Central memory CD8-positive, alpha-beta T cell (primary cell): ENCODE measurements at regions not wholly inside any gene's neighbourhood (a gene's known extent, or its start where the extent isn't known, plus 50 kb on each side); places are given as distances from the start of the nearest gene placed in this dataset.

Source experiments
- ATAC-seq: fragments of 150-1000 bp; cut with Tn5 transposase; replicated peaks from 2 replicates; pipeline ENCODE4 v1.10.0; 2022; ENCODE audit warnings: mild to moderate bottlenecking, moderate FRiP score, moderate number of reproducible peaks; ENCODE audit not compliant: poor library complexity, severe bottlenecking; ENCODE audit errors: extremely low read depth
- DNase-seq, 2 donors: peaks; one replicate each; pipeline ENCODE4 v3.0.0; 2021; ENCODE audit warnings: low spot score in 2 of 2
- H3K27ac Mint-ChIP-seq: one replicate; pipeline ENCODE4 v1.8.0; 2022; ENCODE audit warnings: low read depth, mild to moderate bottlenecking, moderate library complexity, mixed read lengths
- H3K27me3 Mint-ChIP-seq: one replicate; pipeline ENCODE4 v1.8.0; 2022; ENCODE audit warnings: mixed read lengths
- H3K36me3 Mint-ChIP-seq: one replicate; pipeline ENCODE4 v1.8.0; 2022; ENCODE audit warnings: mild to moderate bottlenecking, moderate library complexity, mixed read lengths; ENCODE audit not compliant: insufficient read depth
- H3K4me1 Mint-ChIP-seq: one replicate; pipeline ENCODE4 v1.8.0; 2022; ENCODE audit warnings: mixed read lengths
- H3K4me3 Mint-ChIP-seq: one replicate; pipeline ENCODE4 v1.8.0; 2022; ENCODE audit warnings: mild to moderate bottlenecking, moderate library complexity, mixed read lengths
- H3K9me3 Mint-ChIP-seq: one replicate; pipeline ENCODE4 v1.8.0; 2022; ENCODE audit warnings: mixed read lengths

DNA sequence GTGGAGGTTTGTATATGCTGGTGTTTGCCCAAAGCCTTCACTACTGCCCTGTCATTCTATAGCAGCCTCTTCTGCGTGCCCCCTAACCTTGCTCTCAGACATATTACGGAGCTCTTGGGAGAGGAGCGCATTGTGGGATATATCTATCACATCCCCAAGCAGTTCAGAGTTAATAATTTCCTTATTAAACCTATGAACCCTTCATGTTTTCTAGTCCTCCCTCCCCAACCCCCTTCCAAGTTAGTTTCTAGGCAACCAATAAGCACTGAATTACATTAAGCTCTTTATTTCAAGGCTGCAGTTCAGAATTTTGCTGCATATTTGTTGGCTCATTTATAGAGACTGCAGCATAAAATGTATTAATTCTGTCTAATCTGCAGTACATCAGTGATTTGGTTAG is 57.3 kb upstream of the GRM7 start:
- Mint-ChIP-seq H3K27ac (no peak overlapping the region), H3K4me3 (no peak overlapping the region), H3K27me3 (no peaks in the 10 kb centered on the region), H3K36me3 (no peaks in the 10 kb centered on the region), H3K4me1 (no peaks in the 10 kb centered on the region), H3K9me3 (peaks cover 24% of the 10 kb centered on the region)
- no peak for DNase-seq
- no peak for ATAC-seq

DNA sequence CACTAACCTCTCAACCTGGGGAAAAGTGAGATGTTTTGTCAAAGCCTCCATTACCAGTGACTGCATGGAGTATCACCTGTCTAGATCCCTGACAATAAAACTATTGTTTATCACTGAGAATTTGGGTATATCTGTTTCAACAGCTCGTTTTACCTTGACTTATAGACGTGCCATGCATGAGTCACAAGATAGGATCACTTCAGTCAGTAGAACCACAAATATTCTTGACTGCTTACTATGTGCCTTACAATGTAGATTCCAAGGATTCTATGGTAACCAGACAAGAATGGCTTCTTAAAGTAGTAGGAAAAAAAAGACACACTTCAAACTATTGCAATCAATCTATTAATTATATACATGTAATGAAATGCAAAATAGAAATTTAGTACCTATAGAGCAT is 55.7 kb upstream of the GRM7 start:
- H3K27me3 Mint-ChIP-seq: no peaks in the 10 kb centered on the region
- H3K27ac Mint-ChIP-seq: no peak overlapping the region
- no peaks in the 10 kb centered on the region for H3K4me1 Mint-ChIP-seq
- no peaks in the 10 kb centered on the region for H3K36me3 Mint-ChIP-seq
- peaks cover 24% of the 10 kb centered on the region for H3K9me3 Mint-ChIP-seq
- DNase-seq (no peak), ATAC-seq (no peak)
- no peak overlapping the region for H3K4me3 Mint-ChIP-seq

DNA sequence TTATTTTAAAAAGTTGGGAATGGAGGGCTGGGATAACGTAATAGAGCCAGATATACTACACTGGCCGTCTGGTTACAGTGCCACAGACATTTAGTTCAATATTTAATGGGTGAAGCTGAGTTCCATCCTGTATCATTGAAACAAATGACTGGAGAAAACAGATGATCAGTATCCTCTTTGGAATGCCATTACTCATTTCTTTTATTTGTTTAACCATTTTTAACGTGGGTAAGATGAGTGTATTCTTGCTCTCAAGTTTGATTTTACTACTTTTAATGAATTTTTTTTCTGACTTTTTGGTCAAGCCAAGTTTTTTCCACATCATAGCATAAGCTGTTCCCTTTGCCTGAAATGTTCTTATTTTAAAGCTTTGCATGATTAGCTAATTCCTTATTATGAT is 53.9 kb upstream of the GRM7 start:
- ATAC-seq: no peak
- no peak overlapping the region for H3K4me3 Mint-ChIP-seq

DNA sequence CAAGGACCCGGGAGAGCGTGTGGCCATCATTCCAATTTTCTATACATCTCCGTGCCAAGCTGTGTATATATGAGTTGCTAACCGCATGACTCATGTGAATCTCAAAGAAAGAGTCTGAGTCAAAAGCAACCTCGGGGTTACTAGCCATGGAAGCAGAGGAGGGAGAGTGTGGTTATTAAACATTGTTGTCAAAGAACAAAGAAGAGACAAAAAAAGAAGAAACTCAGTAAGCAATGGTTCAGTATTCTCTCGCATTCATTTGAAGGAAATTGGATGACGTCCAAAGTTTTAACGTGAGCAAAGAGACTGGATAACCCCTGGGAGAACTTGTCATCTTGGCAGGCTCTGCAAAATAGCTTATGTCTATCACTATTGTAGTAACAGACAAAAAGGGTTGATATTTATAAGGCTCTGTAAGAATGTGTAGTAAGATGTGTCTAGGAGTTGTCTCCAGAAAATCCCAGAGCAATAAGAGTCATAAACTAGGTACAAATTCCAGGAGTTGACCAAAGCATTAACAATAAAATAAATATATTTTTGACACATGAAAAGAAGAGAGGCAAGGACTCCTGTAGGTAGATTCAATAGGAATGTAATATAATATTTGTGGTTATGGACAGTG is 52.8 kb upstream of the GRM7 start:
- Mint-ChIP-seq H3K27ac (no peak overlapping the region), H3K27me3 (no peaks in the 10 kb centered on the region), H3K9me3 (peaks cover 19% of the 10 kb centered on the region), H3K4me3 (no peak overlapping the region), H3K36me3 (no peaks in the 10 kb centered on the region), H3K4me1 (no peaks in the 10 kb centered on the region)
- DNase-seq: no peak
- ATAC-seq: no peak

More for the DNA sequence above, 53.9 kb upstream of the GRM7 start:
- peaks cover 19% of the 10 kb centered on the region for H3K9me3 Mint-ChIP-seq
- H3K27ac Mint-ChIP-seq: no peak overlapping the region
- no peaks in the 10 kb centered on the region for H3K4me1 Mint-ChIP-seq
- no peaks in the 10 kb centered on the region for H3K36me3 Mint-ChIP-seq
- no peaks in the 10 kb centered on the region for H3K27me3 Mint-ChIP-seq
- no peak for DNase-seq

DNA sequence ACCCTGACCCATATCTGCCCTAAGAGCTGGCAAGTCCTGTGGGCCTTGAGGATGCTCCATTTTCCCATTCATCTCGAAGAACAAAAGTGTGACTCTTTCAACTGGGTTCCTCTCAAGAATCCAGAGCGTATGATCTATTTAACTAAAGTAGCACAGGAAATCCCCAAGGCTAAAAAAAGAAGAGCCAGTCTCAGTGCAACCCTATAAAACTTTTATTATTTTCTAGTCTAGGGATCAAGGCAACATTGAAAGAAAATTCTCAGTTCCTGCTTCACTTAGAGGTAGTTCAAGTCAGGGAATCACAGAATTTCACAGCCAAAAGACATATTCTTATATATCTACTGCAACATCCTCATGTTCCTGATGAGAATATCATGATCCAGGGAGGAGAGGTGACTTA is 51.6 kb upstream of the GRM7 start:
- no peak overlapping the region for H3K27ac Mint-ChIP-seq
- H3K36me3 Mint-ChIP-seq: no peaks in the 10 kb centered on the region
- DNase-seq (no peak), ATAC-seq (no peak)
- H3K9me3 Mint-ChIP-seq: peaks cover 19% of the 10 kb centered on the region
- no peaks in the 10 kb centered on the region for H3K4me1 Mint-ChIP-seq
- no peaks in the 10 kb centered on the region for H3K27me3 Mint-ChIP-seq
- H3K4me3 Mint-ChIP-seq: no peak overlapping the region
